GM23338 (cell line): ENCODE measurements at regions not wholly inside any gene's neighbourhood (a gene's known extent, or its start where the extent isn't known, plus 50 kb on each side); places are given as distances from the start of the nearest gene placed in this dataset.

ENCODE experiments used
- ATAC-seq: fragments of 200-7000 bp; cut with Tn5 transposase; 3 replicates; pipeline ENCODE4 v1.9.1; 2020
- DNase-seq: peaks from one replicate; pipeline ENCODE4 v3.0.0-alpha.2; 2015; ENCODE audit warnings: low spot score
- H2AFZ ChIP-seq: fragments of 200-600 bp; sonication (generic); 2 replicates; pipeline ENCODE4 v1.8.0; 2016; ENCODE audit warnings: antibody characterized with exemption, mild to moderate bottlenecking, moderate library complexity
- H3F3A ChIP-seq: fragments of 200-600 bp; sonication (generic); replicated peaks from 2 replicates; pipeline ENCODE4 v1.8.0; 2017; ENCODE audit warnings: antibody characterized with exemption, mixed run types, low read depth
- H3K27ac ChIP-seq: fragments of 200-600 bp; sonication (generic); 2 replicates; pipeline ENCODE4 v1.6.1; 2016; ENCODE audit warnings: low read depth
- H3K27me3 ChIP-seq: fragments of 200-600 bp; sonication (generic); 2 replicates; pipeline ENCODE4 v1.8.0; 2016; ENCODE audit warnings: mild to moderate bottlenecking, mixed run types, moderate library complexity; ENCODE audit not compliant: insufficient read depth
- H3K36me3 ChIP-seq: fragments of 200-600 bp; sonication (generic); 2 replicates; pipeline ENCODE4 v1.8.0; 2016; ENCODE audit warnings: mild to moderate bottlenecking; ENCODE audit not compliant: insufficient read depth
- H3K4me1 ChIP-seq: fragments of 200-600 bp; sonication (generic); 2 replicates; pipeline ENCODE4 v1.8.0; 2016; ENCODE audit warnings: mild to moderate bottlenecking, moderate library complexity; ENCODE audit not compliant: insufficient read depth
- H3K4me2 ChIP-seq: fragments of 200-600 bp; sonication (generic); 2 replicates; pipeline ENCODE4 v1.7.1; 2017; ENCODE audit warnings: mixed run types
- H3K4me3 ChIP-seq: fragments of 200-600 bp; sonication (generic); 2 replicates; pipeline ENCODE4 v1.6.1; 2016; ENCODE audit warnings: mixed run types
- H3K79me2 ChIP-seq: fragments of 200-600 bp; sonication (generic); replicated peaks from 2 replicates; pipeline ENCODE4 v1.8.0; 2017; ENCODE audit warnings: mild to moderate bottlenecking; ENCODE audit not compliant: insufficient read depth
- H3K9me2 ChIP-seq: fragments of 200-600 bp; sonication (generic); 2 replicates; pipeline ENCODE4 v1.8.0; 2017; ENCODE audit not compliant: insufficient read depth
- H4K20me1 ChIP-seq: fragments of 200-600 bp; sonication (generic); replicated peaks from 2 replicates; pipeline ENCODE4 v1.8.0; 2017; ENCODE audit warnings: mild to moderate bottlenecking; ENCODE audit not compliant: insufficient read depth
- H3K27ac Mint-ChIP-seq: 2 replicates; pipeline ENCODE4 v1.8.0; 2020; ENCODE audit warnings: inconsistent platforms, mild to moderate bottlenecking, moderate library complexity, mixed read lengths
- H3K27me3 Mint-ChIP-seq: 3 replicates; pipeline ENCODE4 v1.8.0; 2022; ENCODE audit warnings: low read depth, mild to moderate bottlenecking, moderate library complexity, mixed read lengths, inconsistent platforms; ENCODE audit not compliant: insufficient read depth, poor library complexity
- H3K36me3 Mint-ChIP-seq: 3 replicates; pipeline ENCODE4 v1.8.0; 2021; ENCODE audit warnings: low read depth, mild to moderate bottlenecking, inconsistent platforms, moderate library complexity, mixed read lengths
- H3K4me1 Mint-ChIP-seq: 3 replicates; pipeline ENCODE4 v1.8.0; 2020; ENCODE audit warnings: mild to moderate bottlenecking, inconsistent platforms, mixed read lengths
- H3K4me3 Mint-ChIP-seq: 3 replicates; pipeline ENCODE4 v1.8.0; 2021; ENCODE audit warnings: moderate library complexity, mild to moderate bottlenecking, inconsistent platforms, mixed read lengths
- H3K9me3 Mint-ChIP-seq: 3 replicates; pipeline ENCODE4 v1.8.0; 2020; ENCODE audit warnings: moderate library complexity, mild to moderate bottlenecking, inconsistent platforms, mixed read lengths
- CREB1 ChIP-seq: fragments of 250-450 bp; sonication (Bioruptor Pico); IDR thresholded peaks from 2 replicates; pipeline ENCODE4 v1.5.0; 2020; ENCODE audit warnings: low read depth, mild to moderate bottlenecking, moderate library complexity
- EZH2 ChIP-seq: fragments of 200-600 bp; sonication (generic); IDR thresholded peaks from one replicate; pipeline ENCODE4 v1.8.0; 2017; ENCODE audit warnings: antibody characterized with exemption, mild to moderate bottlenecking, low read depth; ENCODE audit not compliant: unreplicated experiment
- EZH2phosphoT487 ChIP-seq: fragments of 200-600 bp; sonication (generic); IDR thresholded peaks from one replicate; pipeline ENCODE4 v1.8.1; 2018; ENCODE audit warnings: antibody characterized with exemption; ENCODE audit not compliant: unreplicated experiment
- JUNB ChIP-seq: IDR thresholded peaks from one replicate; pipeline ENCODE4 v1.6.1; 2016; ENCODE audit warnings: antibody characterized with exemption; ENCODE audit not compliant: unreplicated experiment
- NANOG ChIP-seq: IDR thresholded peaks from 2 replicates; pipeline ENCODE4 v1.6.1; 2016; ENCODE audit warnings: antibody characterized with exemption, borderline replicate concordance
- POLR2AphosphoS5 ChIP-seq: IDR thresholded peaks from 2 replicates; pipeline ENCODE4 v1.6.1; 2016; ENCODE audit warnings: antibody characterized with exemption, low read depth
- STAT1 ChIP-seq: IDR thresholded peaks from one replicate; pipeline ENCODE4 v1.6.1; 2016; ENCODE audit warnings: antibody characterized with exemption; ENCODE audit not compliant: unreplicated experiment
- ZNF114 ChIP-seq: fragments of 250-450 bp; sonication (Bioruptor Pico); IDR thresholded peaks from 2 replicates; pipeline ENCODE4 v1.5.0; 2020; ENCODE audit warnings: mild to moderate bottlenecking, moderate library complexity
- TF ChIP-seq, protein P1 (sequence below): IDR thresholded peaks from 2 replicates; pipeline ENCODE4 v1.6.1; 2016; ENCODE audit warnings: antibody characterized with exemption
- TF ChIP-seq, protein P2 (sequence below), 2 experiments: fragments of 200-600 bp in 1 of 2; sonication (generic) in 1 of 2; conservative IDR thresholded peaks; 2 replicates each; pipeline versions ENCODE4 v1.5.1 to v1.6.1; 2016 to 2017; ENCODE audit warnings: antibody characterized with exemption in 2 of 2, low read depth in 2 of 2, mild to moderate bottlenecking in 2 of 2, moderate library complexity in 1 of 2
- TF ChIP-seq, protein P3 (sequence below): fragments of 250-450 bp; sonication (Bioruptor Pico); IDR thresholded peaks from 2 replicates; pipeline ENCODE4 v1.5.0; 2020; ENCODE audit warnings: mild to moderate bottlenecking, moderate library complexity

GRCh38 chr7:114310345-114311110 lies 104.1 kb upstream of the FOXP2 start (continued):
- no peak for TF ChIP-seq CREB1 (CRISPR knock-in tag)
- no peak for TF ChIP-seq ZNF114
- TF ChIP-seq, protein P1, sequence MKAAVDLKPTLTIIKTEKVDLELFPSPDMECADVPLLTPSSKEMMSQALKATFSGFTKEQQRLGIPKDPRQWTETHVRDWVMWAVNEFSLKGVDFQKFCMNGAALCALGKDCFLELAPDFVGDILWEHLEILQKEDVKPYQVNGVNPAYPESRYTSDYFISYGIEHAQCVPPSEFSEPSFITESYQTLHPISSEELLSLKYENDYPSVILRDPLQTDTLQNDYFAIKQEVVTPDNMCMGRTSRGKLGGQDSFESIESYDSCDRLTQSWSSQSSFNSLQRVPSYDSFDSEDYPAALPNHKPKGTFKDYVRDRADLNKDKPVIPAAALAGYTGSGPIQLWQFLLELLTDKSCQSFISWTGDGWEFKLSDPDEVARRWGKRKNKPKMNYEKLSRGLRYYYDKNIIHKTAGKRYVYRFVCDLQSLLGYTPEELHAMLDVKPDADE, result no peak
- no peak for TF ChIP-seq JUNB
- TF ChIP-seq, protein P2, sequence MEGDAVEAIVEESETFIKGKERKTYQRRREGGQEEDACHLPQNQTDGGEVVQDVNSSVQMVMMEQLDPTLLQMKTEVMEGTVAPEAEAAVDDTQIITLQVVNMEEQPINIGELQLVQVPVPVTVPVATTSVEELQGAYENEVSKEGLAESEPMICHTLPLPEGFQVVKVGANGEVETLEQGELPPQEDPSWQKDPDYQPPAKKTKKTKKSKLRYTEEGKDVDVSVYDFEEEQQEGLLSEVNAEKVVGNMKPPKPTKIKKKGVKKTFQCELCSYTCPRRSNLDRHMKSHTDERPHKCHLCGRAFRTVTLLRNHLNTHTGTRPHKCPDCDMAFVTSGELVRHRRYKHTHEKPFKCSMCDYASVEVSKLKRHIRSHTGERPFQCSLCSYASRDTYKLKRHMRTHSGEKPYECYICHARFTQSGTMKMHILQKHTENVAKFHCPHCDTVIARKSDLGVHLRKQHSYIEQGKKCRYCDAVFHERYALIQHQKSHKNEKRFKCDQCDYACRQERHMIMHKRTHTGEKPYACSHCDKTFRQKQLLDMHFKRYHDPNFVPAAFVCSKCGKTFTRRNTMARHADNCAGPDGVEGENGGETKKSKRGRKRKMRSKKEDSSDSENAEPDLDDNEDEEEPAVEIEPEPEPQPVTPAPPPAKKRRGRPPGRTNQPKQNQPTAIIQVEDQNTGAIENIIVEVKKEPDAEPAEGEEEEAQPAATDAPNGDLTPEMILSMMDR (conservative IDR thresholded peaks at IDR 0.05; ENCODE audit: low read depth in 2 of 2), result no peak; a peak in 1 of 4 replicates
- TF ChIP-seq EZH2phosphoT487, result no peak

DNA sequence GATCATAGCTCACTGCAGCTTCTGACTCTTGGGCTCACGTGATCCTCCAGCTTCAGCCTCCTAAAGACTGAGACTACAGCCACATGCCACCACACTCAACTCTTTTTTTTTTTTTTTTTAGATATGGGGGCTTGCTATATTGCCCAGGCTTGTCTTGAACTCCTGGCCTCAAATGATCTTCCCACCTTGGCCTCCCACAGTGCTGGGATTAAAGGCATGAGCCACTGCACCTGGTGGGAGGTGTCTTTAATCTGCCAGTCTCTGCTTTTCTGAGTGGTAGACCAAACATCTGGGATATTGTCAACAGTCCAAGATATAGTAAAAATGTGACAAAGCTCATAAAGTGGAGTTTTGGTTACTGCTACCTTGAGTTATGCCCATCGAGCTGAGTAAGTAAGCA lies 104.9 kb upstream of the FOXP2 start:
- DNase-seq (no peak), ATAC-seq (no peak)
- Histone ChIP-seq H2AFZ (no peak overlapping the region), H3K79me2 (no peaks in the 10 kb centered on the region), H3K4me3 (no peak overlapping the region), H3F3A (no peaks in the 10 kb centered on the region), H3K4me1 (no peaks in the 10 kb centered on the region), H3K9me2 (peaks cover 8% of the 10 kb centered on the region), H4K20me1 (no peaks in the 10 kb centered on the region), H3K27ac (no peak overlapping the region), H3K36me3 (no peaks in the 10 kb centered on the region), H3K4me2 (no peak overlapping the region), H3K27me3 (no peaks in the 10 kb centered on the region)
- H3K4me3 Mint-ChIP-seq, result no peak overlapping the region
- no peaks in the 10 kb centered on the region for H3K27me3 Mint-ChIP-seq
- no peaks in the 10 kb centered on the region for H3K36me3 Mint-ChIP-seq
- peaks cover 3% of the 10 kb centered on the region for H3K4me1 Mint-ChIP-seq
- H3K9me3 Mint-ChIP-seq, result no peaks in the 10 kb centered on the region
- H3K27ac Mint-ChIP-seq, result no peak overlapping the region
- TF ChIP-seq, protein P1, result no peak
- TF ChIP-seq POLR2AphosphoS5 (no peak), EZH2 (no peak), ZNF114 (no peak), NANOG (no peak), JUNB (no peak), STAT1 (no peak), EZH2phosphoT487 (no peak)
- TF ChIP-seq, protein P2 (conservative IDR thresholded peaks at IDR 0.05; ENCODE audit: low read depth in 2 of 2), result no peak
- TF ChIP-seq, protein P3, sequence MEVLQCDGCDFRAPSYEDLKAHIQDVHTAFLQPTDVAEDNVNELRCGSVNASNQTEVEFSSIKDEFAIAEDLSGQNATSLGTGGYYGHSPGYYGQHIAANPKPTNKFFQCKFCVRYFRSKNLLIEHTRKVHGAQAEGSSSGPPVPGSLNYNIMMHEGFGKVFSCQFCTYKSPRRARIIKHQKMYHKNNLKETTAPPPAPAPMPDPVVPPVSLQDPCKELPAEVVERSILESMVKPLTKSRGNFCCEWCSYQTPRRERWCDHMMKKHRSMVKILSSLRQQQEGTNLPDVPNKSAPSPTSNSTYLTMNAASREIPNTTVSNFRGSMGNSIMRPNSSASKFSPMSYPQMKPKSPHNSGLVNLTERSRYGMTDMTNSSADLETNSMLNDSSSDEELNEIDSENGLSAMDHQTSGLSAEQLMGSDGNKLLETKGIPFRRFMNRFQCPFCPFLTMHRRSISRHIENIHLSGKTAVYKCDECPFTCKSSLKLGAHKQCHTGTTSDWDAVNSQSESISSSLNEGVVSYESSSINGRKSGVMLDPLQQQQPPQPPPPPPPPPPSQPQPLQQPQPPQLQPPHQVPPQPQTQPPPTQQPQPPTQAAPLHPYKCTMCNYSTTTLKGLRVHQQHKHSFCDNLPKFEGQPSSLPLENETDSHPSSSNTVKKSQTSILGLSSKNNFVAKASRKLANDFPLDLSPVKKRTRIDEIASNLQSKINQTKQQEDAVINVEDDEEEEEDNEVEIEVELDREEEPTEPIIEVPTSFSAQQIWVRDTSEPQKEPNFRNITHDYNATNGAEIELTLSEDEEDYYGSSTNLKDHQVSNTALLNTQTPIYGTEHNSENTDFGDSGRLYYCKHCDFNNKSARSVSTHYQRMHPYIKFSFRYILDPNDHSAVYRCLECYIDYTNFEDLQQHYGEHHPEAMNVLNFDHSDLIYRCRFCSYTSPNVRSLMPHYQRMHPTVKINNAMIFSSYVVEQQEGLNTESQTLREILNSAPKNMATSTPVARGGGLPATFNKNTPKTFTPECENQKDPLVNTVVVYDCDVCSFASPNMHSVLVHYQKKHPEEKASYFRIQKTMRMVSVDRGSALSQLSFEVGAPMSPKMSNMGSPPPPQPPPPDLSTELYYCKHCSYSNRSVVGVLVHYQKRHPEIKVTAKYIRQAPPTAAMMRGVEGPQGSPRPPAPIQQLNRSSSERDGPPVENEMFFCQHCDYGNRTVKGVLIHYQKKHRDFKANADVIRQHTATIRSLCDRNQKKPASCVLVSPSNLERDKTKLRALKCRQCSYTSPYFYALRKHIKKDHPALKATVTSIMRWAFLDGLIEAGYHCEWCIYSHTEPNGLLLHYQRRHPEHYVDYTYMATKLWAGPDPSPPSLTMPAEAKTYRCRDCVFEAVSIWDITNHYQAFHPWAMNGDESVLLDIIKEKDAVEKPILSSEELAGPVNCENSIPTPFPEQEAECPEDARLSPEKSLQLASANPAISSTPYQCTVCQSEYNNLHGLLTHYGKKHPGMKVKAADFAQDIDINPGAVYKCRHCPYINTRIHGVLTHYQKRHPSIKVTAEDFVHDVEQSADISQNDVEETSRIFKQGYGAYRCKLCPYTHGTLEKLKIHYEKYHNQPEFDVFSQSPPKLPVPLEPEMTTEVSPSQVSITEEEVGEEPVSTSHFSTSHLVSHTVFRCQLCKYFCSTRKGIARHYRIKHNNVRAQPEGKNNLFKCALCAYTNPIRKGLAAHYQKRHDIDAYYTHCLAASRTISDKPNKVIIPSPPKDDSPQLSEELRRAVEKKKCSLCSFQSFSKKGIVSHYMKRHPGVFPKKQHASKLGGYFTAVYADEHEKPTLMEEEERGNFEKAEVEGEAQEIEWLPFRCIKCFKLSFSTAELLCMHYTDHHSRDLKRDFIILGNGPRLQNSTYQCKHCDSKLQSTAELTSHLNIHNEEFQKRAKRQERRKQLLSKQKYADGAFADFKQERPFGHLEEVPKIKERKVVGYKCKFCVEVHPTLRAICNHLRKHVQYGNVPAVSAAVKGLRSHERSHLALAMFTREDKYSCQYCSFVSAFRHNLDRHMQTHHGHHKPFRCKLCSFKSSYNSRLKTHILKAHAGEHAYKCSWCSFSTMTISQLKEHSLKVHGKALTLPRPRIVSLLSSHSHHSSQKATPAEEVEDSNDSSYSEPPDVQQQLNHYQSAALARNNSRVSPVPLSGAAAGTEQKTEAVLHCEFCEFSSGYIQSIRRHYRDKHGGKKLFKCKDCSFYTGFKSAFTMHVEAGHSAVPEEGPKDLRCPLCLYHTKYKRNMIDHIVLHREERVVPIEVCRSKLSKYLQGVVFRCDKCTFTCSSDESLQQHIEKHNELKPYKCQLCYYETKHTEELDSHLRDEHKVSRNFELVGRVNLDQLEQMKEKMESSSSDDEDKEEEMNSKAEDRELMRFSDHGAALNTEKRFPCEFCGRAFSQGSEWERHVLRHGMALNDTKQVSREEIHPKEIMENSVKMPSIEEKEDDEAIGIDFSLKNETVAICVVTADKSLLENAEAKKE (CRISPR knock-in tag), result no peak
